Upper lobe of left lung (tissue), 6 donors: ENCODE measurements at regions not wholly inside any gene's neighbourhood (a gene's known extent, or its start where the extent isn't known, plus 50 kb on each side); places are given as distances from the start of the nearest gene placed in this dataset.

Source experiments
- ATAC-seq, 2 donors: fragments of 200-7000 bp; cut with Tn5 transposase; one replicate each; pipeline ENCODE4 v1.9.1; 2022; ENCODE audit warnings: mild to moderate bottlenecking in 2 of 2, moderate library complexity in 2 of 2; ENCODE audit not compliant: low FRiP score in 2 of 2
- DNase-seq, 2 donors: peaks; one replicate each; pipeline ENCODE4 v3.0.0-alpha.2; 2019 to 2020
- H3K27ac ChIP-seq, 4 donors: fragments of 200-600 bp; sonication (generic); one replicate each; pipeline ENCODE4 v1.5.1; 2016 to 2019
- H3K27me3 ChIP-seq, 4 donors: fragments of 200-600 bp; sonication (generic); one replicate each; pipeline ENCODE4 v1.5.1; 2017 to 2019
- H3K36me3 ChIP-seq, 4 donors: fragments of 200-600 bp; sonication (generic); one replicate each; pipeline ENCODE4 v1.5.1; 2016 to 2019
- H3K4me1 ChIP-seq, 4 donors: fragments of 200-600 bp; sonication (generic); one replicate each; pipeline ENCODE4 v1.5.1; 2018 to 2019
- H3K4me3 ChIP-seq, 4 donors: fragments of 200-600 bp; sonication (generic); one replicate each; pipeline ENCODE4 v1.5.1; 2017 to 2019; ENCODE audit warnings: mild to moderate bottlenecking in 2 of 4, moderate library complexity in 1 of 4
- H3K9me3 ChIP-seq, 4 donors: fragments of 200-600 bp; sonication (generic); one replicate each; pipeline ENCODE4 v1.5.1; 2018 to 2019
- CTCF ChIP-seq, 6 experiments: fragments of 450-650 bp in 4 of 6; fragments of 200-600 bp in 2 of 6; sonication (generic) in 2 of 6; IDR thresholded peaks; one replicate each; pipeline ENCODE4 v1.5.1; 2016 to 2019; ENCODE audit warnings: antibody characterized with exemption in 6 of 6
- EP300 ChIP-seq, 4 donors: sonication (generic); formaldehyde crosslinking; IDR thresholded peaks; one replicate each; pipeline ENCODE4 v1.5.1; 2017; ENCODE audit warnings: antibody characterized with exemption in 4 of 4, control low read depth in 2 of 4
- POLR2A ChIP-seq, 4 donors: fragments of 450-650 bp; IDR thresholded peaks; one replicate each; pipeline ENCODE4 v1.5.1; 2016 to 2017; ENCODE audit warnings: antibody characterized with exemption in 4 of 4, mild to moderate bottlenecking in 2 of 4
- POLR2AphosphoS5 ChIP-seq, 2 donors: sonication (generic); formaldehyde crosslinking; IDR thresholded peaks; one replicate each; pipeline ENCODE4 v1.5.1; 2017; ENCODE audit warnings: antibody characterized with exemption in 2 of 2
- WGBS, 2 donors: methylation state at CpG; one replicate each; pipeline ENCODE4 v1.1.5; 2017 to 2018; 5-methylcytosine and 5-hydroxymethylcytosine counted together
- donor health status: DM: no; HTN: no; CAD: no; lungs with moderate emphysema.
- donor health status: DM: no; HTN: yes; CAD: no; lungs with severe emphysema.

- no peak overlapping the region for H3K4me3 ChIP-seq
- H3K36me3 ChIP-seq = no peaks in the 10 kb centered on the region
- no peak overlapping the region for H3K27ac ChIP-seq
- no peaks in the 10 kb centered on the region for H3K9me3 ChIP-seq
- ATAC-seq (no peak), DNase-seq (no peak)
- TF ChIP-seq CTCF (IDR thresholded peaks at IDR 0.05) = no peak
- TF ChIP-seq POLR2A (IDR thresholded peaks at IDR 0.05) = no peak
- no peak for TF ChIP-seq POLR2AphosphoS5 (IDR thresholded peaks at IDR 0.05)
- 85 to 95% methylated on average over 1 of the region's 1 CpG for WGBS, 2 donors
- no peaks in the 10 kb centered on the region for H3K27me3 ChIP-seq
- no peaks in the 10 kb centered on the region for H3K4me1 ChIP-seq
Measured at GRCh38 chr12:23049180-23049579, 424.2 kb downstream of the ETNK1 start.

- H3K4me1 ChIP-seq = no peaks in the 10 kb centered on the region
- no peaks in the 10 kb centered on the region for H3K27me3 ChIP-seq
- WGBS, 2 donors = 8 to 9% methylated on average over 4 of the region's 4 CpGs
- H3K36me3 ChIP-seq = no peaks in the 10 kb centered on the region
- no peak for TF ChIP-seq POLR2A (IDR thresholded peaks at IDR 0.05)
- no peak for TF ChIP-seq EP300 (IDR thresholded peaks at IDR 0.05)
- TF ChIP-seq POLR2AphosphoS5 (IDR thresholded peaks at IDR 0.05) = no peak
- peak in 3 of 6 experiments; percentile 16 to 35 (median 26) for TF ChIP-seq CTCF (IDR thresholded peaks at IDR 0.05)
- ATAC-seq (no peak), DNase-seq (no peak)
- H3K9me3 ChIP-seq = no peaks in the 10 kb centered on the region
- no peak overlapping the region for H3K4me3 ChIP-seq
- no peak overlapping the region for H3K27ac ChIP-seq
Measured at GRCh38 chr12:23055004-23055403, 430.0 kb downstream of the ETNK1 start.

- WGBS, 2 donors = 56 to 59% methylated on average over 2 of the region's 2 CpGs
- H3K4me1 ChIP-seq = no peaks in the 10 kb centered on the region
- TF ChIP-seq CTCF (IDR thresholded peaks at IDR 0.05) (no peak), POLR2A (IDR thresholded peaks at IDR 0.05) (no peak), POLR2AphosphoS5 (IDR thresholded peaks at IDR 0.05) (no peak)
- H3K36me3 ChIP-seq = no peaks in the 10 kb centered on the region
- no peak overlapping the region for H3K4me3 ChIP-seq
- ATAC-seq = no peak
- no peak overlapping the region for H3K27ac ChIP-seq
- H3K27me3 ChIP-seq = no peaks in the 10 kb centered on the region
- H3K9me3 ChIP-seq = no peaks in the 10 kb centered on the region
- DNase-seq = no peak
Measured at GRCh38 chr12:23057571-23057970, 432.6 kb downstream of the ETNK1 start.

GRCh38 chr12:23060161-23060560 is 435.2 kb downstream of the ETNK1 start:
- DNase-seq = no peak
- no peak for ATAC-seq
- Histone ChIP-seq H3K4me1 (no peaks in the 10 kb centered on the region), H3K36me3 (no peaks in the 10 kb centered on the region), H3K4me3 (no peak overlapping the region), H3K9me3 (no peaks in the 10 kb centered on the region), H3K27ac (no peak overlapping the region), H3K27me3 (no peaks in the 10 kb centered on the region)
- TF ChIP-seq POLR2AphosphoS5 (IDR thresholded peaks at IDR 0.05) (no peak), CTCF (IDR thresholded peaks at IDR 0.05) (no peak), EP300 (IDR thresholded peaks at IDR 0.05) (no peak), POLR2A (IDR thresholded peaks at IDR 0.05) (no peak)
- WGBS, 2 donors = 83 to 93% methylated on average over 3 of the region's 3 CpGs

- WGBS, 2 donors = 61 to 82% methylated on average over 3 of the region's 3 CpGs
- DNase-seq (no peak), ATAC-seq (no peak)
- Histone ChIP-seq H3K27ac (no peak overlapping the region), H3K9me3 (no peaks in the 10 kb centered on the region), H3K27me3 (no peaks in the 10 kb centered on the region), H3K4me3 (no peak overlapping the region), H3K36me3 (no peaks in the 10 kb centered on the region), H3K4me1 (no peaks in the 10 kb centered on the region)
- no peak for TF ChIP-seq POLR2AphosphoS5 (IDR thresholded peaks at IDR 0.05)
- no peak for TF ChIP-seq CTCF (IDR thresholded peaks at IDR 0.05)
- TF ChIP-seq EP300 (IDR thresholded peaks at IDR 0.05) = no peak
Measured at GRCh38 chr12:23063206-23063605, 438.2 kb downstream of the ETNK1 start.
